ENCODE measurements at regions not wholly inside any gene's neighbourhood (a gene's known extent, or its start where the extent isn't known, plus 50 kb on each side); places are given as distances from the start of the nearest gene placed in this dataset.

- Mint-ChIP-seq H3K4me3 (no peak overlapping the region), H3K4me1 (ENCODE audit: low read depth) (no peaks in the 10 kb centered on the region), H3K27me3 (no peaks in the 10 kb centered on the region), H3K9me3 (peaks cover 10% of the 10 kb centered on the region), H3K36me3 (ENCODE audit: low read depth) (no peaks in the 10 kb centered on the region), H3K27ac (no peak overlapping the region)
- no peak for DNase-seq
- intact Hi-C loops (cut with micrococcal nuclease): no loop called here
- POLR2A ChIA-PET: no interaction called here
- no peak for ATAC-seq
- TF ChIP-seq CTCF (IDR thresholded peaks at IDR 0.05): no peak
- CTCF ChIA-PET: interaction anchor here (1.6 kb wide), 1 partner anchor 10 kb away, joined by 3 read pairs; no protein-coding TSS in a partner anchor
Observed at GRCh38 chr12:44961887-44962286, 85.8 kb upstream of the NELL2 start.

GRCh38 chr12:44960856-44961255 is 84.7 kb upstream of the NELL2 start:
- intact Hi-C loops (cut with micrococcal nuclease): no loop called here
- POLR2A ChIA-PET: interaction anchor here (0.6 to 1.1 kb wide), 2 partner anchors 19 to 159 kb away, joined by 3 to 4 read pairs; no protein-coding TSS in a partner anchor
- Mint-ChIP-seq H3K36me3 (ENCODE audit: low read depth) (no peaks in the 10 kb centered on the region), H3K27me3 (no peaks in the 10 kb centered on the region), H3K9me3 (peaks cover 5% of the 10 kb centered on the region), H3K4me1 (ENCODE audit: low read depth) (no peaks in the 10 kb centered on the region), H3K27ac (no peak overlapping the region), H3K4me3 (no peak overlapping the region)
- DNase-seq: no peak
- TF ChIP-seq CTCF (IDR thresholded peaks at IDR 0.05): no peak
- CTCF ChIA-PET: interaction anchor here (1.3 to 4.4 kb wide), 3 partner anchors 9 to 12 kb away, joined by 3 to 43 read pairs (median 4); no protein-coding TSS in a partner anchor
- ATAC-seq: no peak

- H3K36me3 Mint-ChIP-seq (ENCODE audit: low read depth): no peaks in the 10 kb centered on the region
- intact Hi-C loops (cut with micrococcal nuclease): no loop called here
Observed at GRCh38 chr12:44960423-44960822, 84.3 kb upstream of the NELL2 start.

DNA sequence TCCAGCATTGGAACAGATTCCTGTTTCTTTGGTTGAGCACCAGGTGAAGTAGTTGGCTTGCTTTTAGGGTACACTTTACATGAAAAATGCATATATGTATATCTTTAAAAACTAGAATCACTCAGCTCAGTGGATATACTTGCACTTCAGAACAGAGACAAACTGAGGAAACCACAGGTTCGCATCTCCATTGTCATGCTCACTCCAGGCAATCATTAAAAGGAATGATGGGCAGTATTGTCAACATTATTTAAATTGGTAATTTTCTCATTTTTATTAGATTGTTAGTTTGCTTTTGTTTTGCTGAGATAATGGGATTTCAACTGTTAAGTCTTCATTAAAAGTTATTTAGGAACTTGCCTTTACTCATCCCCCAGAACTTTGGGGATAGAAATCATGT is 71.0 kb upstream of the NELL2 start:
- Mint-ChIP-seq H3K36me3 (ENCODE audit: low read depth) (no peaks in the 10 kb centered on the region), H3K27me3 (peaks cover 6% of the 10 kb centered on the region), H3K4me3 (no peak overlapping the region), H3K9me3 (no peaks in the 10 kb centered on the region), H3K4me1 (ENCODE audit: low read depth) (peaks cover 2% of the 10 kb centered on the region), H3K27ac (no peak overlapping the region)
- ATAC-seq (no peak), DNase-seq (no peak)
- intact Hi-C loops (cut with micrococcal nuclease): loop anchor here (10.0 kb wide), 1 partner anchor 942 kb away; no protein-coding TSS in a partner anchor
- POLR2A ChIA-PET: no interaction called here
- no peak for TF ChIP-seq CTCF (IDR thresholded peaks at IDR 0.05)
- CTCF ChIA-PET: no interaction called here

More at GRCh38 chr12:44960423-44960822, 84.3 kb upstream of the NELL2 start:
- no peak for ATAC-seq
- Mint-ChIP-seq H3K27me3 (no peaks in the 10 kb centered on the region), H3K4me3 (no peak overlapping the region), H3K9me3 (peaks cover 3% of the 10 kb centered on the region), H3K4me1 (ENCODE audit: low read depth) (no peaks in the 10 kb centered on the region), H3K27ac (no peak overlapping the region)
- no peak for TF ChIP-seq CTCF (IDR thresholded peaks at IDR 0.05)
- POLR2A ChIA-PET: interaction anchor here (1.1 kb wide), 1 partner anchor 18 kb away, joined by 3 read pairs; no protein-coding TSS in a partner anchor
- CTCF ChIA-PET: interaction anchor here (1.3 to 4.4 kb wide), 3 partner anchors 10 to 12 kb away, joined by 3 to 43 read pairs (median 4); no protein-coding TSS in a partner anchor
- no peak for DNase-seq

DNA sequence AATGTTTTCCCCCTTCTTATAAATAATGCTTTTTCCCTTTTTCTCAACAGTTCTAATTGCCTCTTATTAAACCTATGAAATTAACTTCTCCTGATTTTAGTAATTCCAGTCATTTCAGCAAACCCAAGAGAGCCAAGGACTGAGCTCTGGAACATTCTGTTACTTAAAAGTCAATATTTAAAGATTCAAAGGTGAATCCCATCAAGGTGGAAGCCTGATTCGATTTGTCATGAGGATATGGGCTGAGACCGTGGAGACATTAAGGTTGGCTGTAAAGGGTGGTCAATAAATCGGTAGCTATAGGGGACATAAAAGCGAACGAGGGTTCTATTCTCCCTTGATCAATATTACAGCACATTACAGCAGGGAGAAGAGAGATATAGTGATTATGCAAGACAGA is 66.6 kb upstream of the NELL2 start:
- H3K9me3 Mint-ChIP-seq: no peaks in the 10 kb centered on the region
- H3K27ac Mint-ChIP-seq: no peak overlapping the region
- intact Hi-C loops (cut with micrococcal nuclease): loop anchor here (10.0 kb wide), 1 partner anchor 938 kb away; no protein-coding TSS in a partner anchor
- ChIA-PET POLR2A (interaction anchor here (1.0 kb wide), 1 partner anchor 17 kb away, joined by 3 read pairs; no protein-coding TSS in a partner anchor), CTCF (no interaction called here)
- no peak for DNase-seq
- no peaks in the 10 kb centered on the region for H3K27me3 Mint-ChIP-seq
- TF ChIP-seq CTCF (IDR thresholded peaks at IDR 0.05): no peak
- no peaks in the 10 kb centered on the region for H3K4me1 Mint-ChIP-seq (ENCODE audit: low read depth)
- no peaks in the 10 kb centered on the region for H3K36me3 Mint-ChIP-seq (ENCODE audit: low read depth)
- ATAC-seq: no peak
- H3K4me3 Mint-ChIP-seq: no peak overlapping the region
